HG03175 (cell line): ENCODE measurements at regions not wholly inside any gene's neighbourhood (a gene's known extent, or its start where the extent isn't known, plus 50 kb on each side); places are given as distances from the start of the nearest gene placed in this dataset.

Experiments
- ATAC-seq: cut with Tn5 transposase; IDR thresholded peaks from one replicate; pipeline ENCODE4 v1.9.1; 2021; ENCODE audit warnings: mild to moderate bottlenecking, moderate library complexity; ENCODE audit not compliant: unreplicated experiment

- ATAC-seq = no peak
Observed at GRCh38 chr2:217393585-217394032, 533.7 kb upstream of the TNP1 start.

- no peak for ATAC-seq
Observed at GRCh38 chr2:217392930-217393584, 533.2 kb upstream of the TNP1 start.

GRCh38 chr2:217387776-217388387 is 528.0 kb upstream of the TNP1 start:
- no peak for ATAC-seq

- ATAC-seq = no peak
Observed at GRCh38 chr2:217386041-217386440, 526.2 kb upstream of the TNP1 start.

GRCh38 chr2:217383620-217384019 is 523.8 kb upstream of the TNP1 start:
- no peak for ATAC-seq

GRCh38 chr2:217382794-217383193 is 522.9 kb upstream of the TNP1 start:
- ATAC-seq = no peak

- no peak for ATAC-seq
Observed at GRCh38 chr2:217379807-217380206, 519.9 kb upstream of the TNP1 start.

- no peak for ATAC-seq
Observed at GRCh38 chr2:217372794-217373193, 512.9 kb upstream of the TNP1 start.

GRCh38 chr2:217371781-217372213 is 511.9 kb upstream of the TNP1 start:
- ATAC-seq = no peak

GRCh38 chr2:217370391-217370790 is 510.5 kb upstream of the TNP1 start:
- ATAC-seq = no peak

GRCh38 chr2:217367464-217367863 is 507.6 kb upstream of the TNP1 start:
- ATAC-seq = no peak

GRCh38 chr2:217366966-217367365 is 507.1 kb upstream of the TNP1 start:
- no peak for ATAC-seq

- ATAC-seq = no peak
Observed at GRCh38 chr2:217366266-217366895, 506.5 kb upstream of the TNP1 start.

GRCh38 chr2:217365656-217366055 is 505.8 kb upstream of the TNP1 start:
- no peak for ATAC-seq

- ATAC-seq = no peak
Observed at GRCh38 chr2:217364224-217364623, 504.4 kb upstream of the TNP1 start.

GRCh38 chr2:217363470-217363869 is 503.6 kb upstream of the TNP1 start:
- no peak for ATAC-seq

GRCh38 chr2:217362710-217363109 is 502.8 kb upstream of the TNP1 start:
- no peak for ATAC-seq

GRCh38 chr2:217362286-217362685 is 502.4 kb upstream of the TNP1 start:
- no peak for ATAC-seq

GRCh38 chr2:217361483-217361880 is 501.6 kb upstream of the TNP1 start:
- ATAC-seq = no peak

GRCh38 chr2:217360781-217361482 is 501.1 kb upstream of the TNP1 start:
- no peak for ATAC-seq

GRCh38 chr2:217360111-217360510 is 500.2 kb upstream of the TNP1 start:
- ATAC-seq = no peak
